DMS53 (cell line): ENCODE measurements at regions not wholly inside any gene's neighbourhood (a gene's known extent, or its start where the extent isn't known, plus 50 kb on each side); places are given as distances from the start of the nearest gene placed in this dataset.
A peak's percentile ranks its signal among the peaks of the same experiment; 100 is the strongest.
"Not testable (repeated sequence)": the region's sequence is repeated elsewhere in the genome, so short reads cannot be mapped to it uniquely, and the experiment has no call there.

Source experiments
- DNase-seq: peaks from one replicate; lab custom pipeline; 2025; lab: John Stamatoyannopoulos, UW

GRCh38 chr9:85332487-85332886 lies 409.3 kb downstream of the AGTPBP1 start:
- DNase-seq, result peak; percentile 1

GRCh38 chr9:85331626-85332025 lies 410.1 kb downstream of the AGTPBP1 start:
- DNase-seq, result no peak

- no peak for DNase-seq
Measured at GRCh38 chr9:85322592-85322991, 419.2 kb downstream of the AGTPBP1 start.

- no peak for DNase-seq
Measured at GRCh38 chr9:85321561-85321960, 420.2 kb downstream of the AGTPBP1 start.

GRCh38 chr9:85319936-85320656 lies 421.7 kb downstream of the AGTPBP1 start:
- no peak for DNase-seq

GRCh38 chr9:85315535-85315934 lies 426.2 kb downstream of the AGTPBP1 start:
- DNase-seq, result not testable (repeated sequence)

- no peak for DNase-seq
Measured at GRCh38 chr9:85310573-85310972, 431.2 kb downstream of the AGTPBP1 start.

GRCh38 chr9:85303757-85304134 lies 438.0 kb downstream of the AGTPBP1 start:
- no peak for DNase-seq

GRCh38 chr9:85302938-85303756 lies 438.6 kb downstream of the AGTPBP1 start:
- no peak for DNase-seq

- DNase-seq, result no peak
Measured at GRCh38 chr9:85298499-85298898, 443.3 kb downstream of the AGTPBP1 start.

GRCh38 chr9:85295244-85295643 lies 446.5 kb downstream of the AGTPBP1 start:
- not testable (repeated sequence) for DNase-seq

- DNase-seq, result no peak
Measured at GRCh38 chr9:85292261-85292660, 449.5 kb downstream of the AGTPBP1 start.

GRCh38 chr9:85291266-85291665 lies 450.5 kb downstream of the AGTPBP1 start:
- no peak for DNase-seq

- no peak for DNase-seq
Measured at GRCh38 chr9:85290019-85290418, 451.7 kb downstream of the AGTPBP1 start.

- no peak for DNase-seq
Measured at GRCh38 chr9:85289142-85289541, 452.6 kb downstream of the AGTPBP1 start.

GRCh38 chr9:85283421-85283820 lies 458.3 kb downstream of the AGTPBP1 start:
- no peak for DNase-seq

- no peak for DNase-seq
Measured at GRCh38 chr9:85278769-85279168, 463.0 kb downstream of the AGTPBP1 start.

GRCh38 chr9:85276741-85277140 lies 465.0 kb downstream of the AGTPBP1 start:
- DNase-seq, result no peak

- no peak for DNase-seq
Measured at GRCh38 chr9:85269811-85270210, 471.9 kb downstream of the AGTPBP1 start.

- DNase-seq, result no peak
Measured at GRCh38 chr9:85268131-85268530, 473.6 kb downstream of the AGTPBP1 start.

- no peak for DNase-seq
Measured at GRCh38 chr9:85264695-85265094, 477.1 kb downstream of the AGTPBP1 start.

- DNase-seq, result no peak
Measured at GRCh38 chr9:85263288-85263687, 478.5 kb downstream of the AGTPBP1 start.

GRCh38 chr9:85262333-85262732 lies 479.4 kb downstream of the AGTPBP1 start:
- no peak for DNase-seq
